ENCODE measurements at regions not wholly inside any gene's neighbourhood (a gene's known extent, or its start where the extent isn't known, plus 50 kb on each side); places are given as distances from the start of the nearest gene placed in this dataset.

- Histone ChIP-seq H3K27ac (no peak overlapping the region), H3K27me3 (no peaks in the 10 kb centered on the region), H3K4me1 (no peaks in the 10 kb centered on the region), H3K4me3 (replicated peaks in 1 of 3) (no peak overlapping the region), H3K9me3 (no peaks in the 10 kb centered on the region), H3K36me3 (no peaks in the 10 kb centered on the region)
- 75% methylated on average over 8 of the region's 8 CpGs for WGBS, 2 donors
- DNase-seq = no peak
- no peak for TF ChIP-seq POLR2A (IDR thresholded peaks at IDR 0.05)
- TF ChIP-seq CTCF (IDR thresholded peaks at IDR 0.05) = no peak
- intact Hi-C loops (cut with DNase I) = no loop called here
Observed at GRCh38 chr6:91633374-91634111, 1046.7 kb upstream of the MAP3K7 start.

GRCh38 chr6:91632308-91632707, 1045.4 kb upstream of the MAP3K7 start:
- TF ChIP-seq POLR2A (IDR thresholded peaks at IDR 0.05) (no peak), CTCF (IDR thresholded peaks at IDR 0.05) (no peak)
- DNase-seq = no peak
- H3K4me3 ChIP-seq (replicated peaks in 1 of 3) = no peak overlapping the region
- H3K27ac ChIP-seq = no peak overlapping the region
- H3K27me3 ChIP-seq = no peaks in the 10 kb centered on the region
- no peaks in the 10 kb centered on the region for H3K36me3 ChIP-seq
- H3K9me3 ChIP-seq = no peaks in the 10 kb centered on the region
- 65 to 74% methylated on average over 3 of the region's 3 CpGs for WGBS, 2 donors
- no peaks in the 10 kb centered on the region for H3K4me1 ChIP-seq
- intact Hi-C loops (cut with DNase I) = no loop called here

DNA sequence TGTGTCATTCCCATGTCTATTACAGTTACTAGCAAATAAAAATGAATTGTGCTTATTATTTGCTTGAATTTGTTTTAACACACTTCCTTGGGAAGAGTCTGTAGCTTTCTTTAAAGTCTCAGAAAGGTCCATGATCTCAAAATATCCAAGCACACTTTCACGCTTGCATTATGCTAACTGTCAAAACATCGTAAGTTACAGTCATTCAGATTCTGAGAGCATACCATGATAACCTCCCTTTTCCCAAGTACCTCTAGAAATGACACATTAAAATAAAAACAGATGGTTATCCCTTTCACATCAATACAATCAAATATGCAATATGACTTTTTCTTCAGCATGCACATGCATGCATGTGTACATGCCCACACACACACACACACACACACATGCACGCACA, 1044.4 kb upstream of the MAP3K7 start:
- no peak for TF ChIP-seq POLR2A (IDR thresholded peaks at IDR 0.05)
- TF ChIP-seq CTCF (IDR thresholded peaks at IDR 0.05) = no peak
- Histone ChIP-seq H3K9me3 (no peaks in the 10 kb centered on the region), H3K27ac (no peak overlapping the region), H3K4me1 (no peaks in the 10 kb centered on the region), H3K27me3 (no peaks in the 10 kb centered on the region), H3K36me3 (no peaks in the 10 kb centered on the region), H3K4me3 (replicated peaks in 1 of 3) (no peak overlapping the region)
- 92 to 94% methylated on average over 3 of the region's 3 CpGs for WGBS, 2 donors
- intact Hi-C loops (cut with DNase I) = no loop called here
- DNase-seq = no peak

- Histone ChIP-seq H3K4me1 (no peaks in the 10 kb centered on the region), H3K27ac (no peak overlapping the region), H3K36me3 (no peaks in the 10 kb centered on the region), H3K9me3 (no peaks in the 10 kb centered on the region), H3K4me3 (replicated peaks in 1 of 3) (no peak overlapping the region), H3K27me3 (no peaks in the 10 kb centered on the region)
- DNase-seq = no peak
- WGBS, 2 donors = 76 to 79% methylated on average over 4 of the region's 4 CpGs
- intact Hi-C loops (cut with DNase I) = no loop called here
- TF ChIP-seq POLR2A (IDR thresholded peaks at IDR 0.05) = no peak
- no peak for TF ChIP-seq CTCF (IDR thresholded peaks at IDR 0.05)
Observed at GRCh38 chr6:91626911-91627310, 1040.0 kb upstream of the MAP3K7 start.

DNA sequence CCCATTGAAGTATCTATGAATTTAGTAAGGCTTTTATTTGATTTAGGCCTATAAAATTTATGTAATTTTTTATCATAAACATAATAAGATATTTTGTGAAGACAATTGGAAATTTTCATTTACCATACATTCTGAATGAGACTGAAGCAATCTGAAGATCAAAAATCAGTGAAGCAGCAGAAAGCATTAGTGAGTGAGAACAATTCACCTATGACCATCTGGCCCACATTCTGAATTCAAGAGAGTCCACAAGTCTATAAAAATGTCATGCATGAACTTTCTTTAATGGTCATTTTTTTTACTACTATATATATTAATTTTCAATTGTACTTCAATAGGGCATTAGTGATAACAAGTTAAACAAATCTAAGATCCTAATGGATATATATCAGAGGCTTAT, 1026.6 kb upstream of the MAP3K7 start:
- DNase-seq = no peak
- intact Hi-C loops (cut with DNase I) = no loop called here
- no peaks in the 10 kb centered on the region for H3K36me3 ChIP-seq
- H3K27me3 ChIP-seq = no peaks in the 10 kb centered on the region
- no peaks in the 10 kb centered on the region for H3K9me3 ChIP-seq
- H3K27ac ChIP-seq = no peak overlapping the region
- no peaks in the 10 kb centered on the region for H3K4me1 ChIP-seq
- H3K4me3 ChIP-seq (replicated peaks in 1 of 3) = no peak overlapping the region
- TF ChIP-seq CTCF (IDR thresholded peaks at IDR 0.05) (no peak), POLR2A (IDR thresholded peaks at IDR 0.05) (no peak)

Measured in thyroid gland (tissue), 4 donors.